PFSK-1 (cell line): ENCODE measurements at regions not wholly inside any gene's neighbourhood (a gene's known extent, or its start where the extent isn't known, plus 50 kb on each side); places are given as distances from the start of the nearest gene placed in this dataset.

ENCODE experiments used
- FOXP2 ChIP-seq: optimal IDR thresholded peaks from 2 replicates; pipeline ENCODE3; 2011; ENCODE audit warnings: borderline replicate concordance, control low read depth, inconsistent platforms; ENCODE audit not compliant: insufficient read depth; ENCODE audit errors: extremely low read length, extremely low read depth
- POLR2AphosphoS5 ChIP-seq: IDR thresholded peaks from 2 replicates; pipeline ENCODE4 v1.6.1; 2012; ENCODE audit warnings: low read depth, mild to moderate bottlenecking, control low read depth, low read length, moderate library complexity
- REST ChIP-seq, 2 experiments: IDR thresholded peaks; 2 replicates each; pipeline versions ENCODE4 v1.6.1 to v1.8.0; 2011 to 2012; ENCODE audit warnings: low read depth in 2 of 2, low read length in 2 of 2, control low read depth in 1 of 2, inconsistent platforms in 1 of 2, mild to moderate bottlenecking in 1 of 2, moderate library complexity in 1 of 2; ENCODE audit not compliant: insufficient read depth in 1 of 2
- SIN3A ChIP-seq: IDR thresholded peaks from 2 replicates; pipeline ENCODE4 v1.6.1; 2012; ENCODE audit warnings: mild to moderate bottlenecking, low read length, moderate library complexity, borderline replicate concordance; ENCODE audit not compliant: insufficient read depth
- TAF1 ChIP-seq: IDR thresholded peaks from 2 replicates; pipeline ENCODE4 v1.6.1; 2012; ENCODE audit warnings: low read length, control low read depth, borderline replicate concordance; ENCODE audit not compliant: insufficient read depth

- TF ChIP-seq REST (IDR thresholded peaks at IDR 0.05; ENCODE audit: insufficient read depth in 1 of 2, low read depth in 2 of 2, low read length in 2 of 2) = no peak
- TF ChIP-seq POLR2AphosphoS5 = no peak
- no peak for TF ChIP-seq FOXP2
- TF ChIP-seq TAF1 = no peak
- no peak for TF ChIP-seq SIN3A
Measured at GRCh38 chr10:4217187-4217586, 432.2 kb upstream of the KLF6 start.

- TF ChIP-seq FOXP2 (no peak), POLR2AphosphoS5 (no peak)
Measured at GRCh38 chr10:4216726-4217125, 431.7 kb upstream of the KLF6 start.

- TF ChIP-seq TAF1 = no peak
- TF ChIP-seq POLR2AphosphoS5 = no peak
- no peak for TF ChIP-seq REST (IDR thresholded peaks at IDR 0.05; ENCODE audit: insufficient read depth in 1 of 2, low read depth in 2 of 2, low read length in 2 of 2)
- no peak for TF ChIP-seq FOXP2
- TF ChIP-seq SIN3A = no peak
Measured at GRCh38 chr10:4215963-4216575, 431.1 kb upstream of the KLF6 start.

- TF ChIP-seq REST (IDR thresholded peaks at IDR 0.05; ENCODE audit: insufficient read depth in 1 of 2, low read depth in 2 of 2, low read length in 2 of 2) = no peak
- no peak for TF ChIP-seq TAF1
Measured at GRCh38 chr10:4215485-4215884, 430.5 kb upstream of the KLF6 start.

- TF ChIP-seq REST (IDR thresholded peaks at IDR 0.05; ENCODE audit: insufficient read depth in 1 of 2, low read depth in 2 of 2, low read length in 2 of 2) = no peak
- TF ChIP-seq TAF1 = no peak
- TF ChIP-seq SIN3A = no peak
- TF ChIP-seq FOXP2 = no peak
- no peak for TF ChIP-seq POLR2AphosphoS5
Measured at GRCh38 chr10:4214908-4215307, 429.9 kb upstream of the KLF6 start.
